Activated CD4-positive, CD25-positive, alpha-beta regulatory T cell treated with anti-CD3 and anti-CD28 coated beads, Interleukin-2, amount 50 U/mL, for 72 hours (primary cell): ENCODE measurements at regions not wholly inside any gene's neighbourhood (a gene's known extent, or its start where the extent isn't known, plus 50 kb on each side); places are given as distances from the start of the nearest gene placed in this dataset.
"Not testable (repeated sequence)": the region's sequence is repeated elsewhere in the genome, so short reads cannot be mapped to it uniquely, and the experiment has no call there.

Experiments used
- DNase-seq: peaks from one replicate; pipeline ENCODE4 v3.0.0; 2021

DNA sequence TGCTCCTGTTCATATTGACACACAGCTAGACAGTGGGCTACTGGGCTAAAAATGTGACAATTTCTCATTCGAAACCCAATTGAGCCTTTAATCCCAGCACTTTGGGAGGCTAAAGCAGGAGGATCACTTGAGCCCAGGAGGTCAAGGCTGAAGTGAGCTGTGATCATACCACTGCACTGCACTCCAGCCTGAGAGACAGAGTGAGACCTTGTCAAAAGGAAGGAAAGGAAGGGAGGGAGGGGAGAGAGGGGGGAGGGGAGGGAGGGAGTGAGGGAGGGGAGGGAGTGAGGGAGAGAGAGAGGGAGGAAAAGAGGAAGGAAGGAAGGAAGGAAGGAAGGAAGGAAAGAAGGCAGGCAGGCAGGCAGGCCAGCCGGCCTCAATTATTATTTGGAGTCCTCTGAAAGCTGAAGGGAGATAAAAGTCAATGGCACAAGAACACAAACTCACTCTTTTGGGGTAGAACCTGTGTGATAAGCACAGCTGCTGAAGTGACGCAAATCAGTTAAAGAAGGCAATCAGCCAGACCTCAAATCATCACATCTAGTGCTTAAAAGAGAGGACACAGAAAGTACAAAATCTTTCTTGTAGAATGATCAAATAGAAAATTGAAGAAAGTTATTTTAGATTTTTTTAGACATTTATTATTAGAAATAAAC is 98.1 kb downstream of the CCDC71L start:
- no peak for DNase-seq

DNA sequence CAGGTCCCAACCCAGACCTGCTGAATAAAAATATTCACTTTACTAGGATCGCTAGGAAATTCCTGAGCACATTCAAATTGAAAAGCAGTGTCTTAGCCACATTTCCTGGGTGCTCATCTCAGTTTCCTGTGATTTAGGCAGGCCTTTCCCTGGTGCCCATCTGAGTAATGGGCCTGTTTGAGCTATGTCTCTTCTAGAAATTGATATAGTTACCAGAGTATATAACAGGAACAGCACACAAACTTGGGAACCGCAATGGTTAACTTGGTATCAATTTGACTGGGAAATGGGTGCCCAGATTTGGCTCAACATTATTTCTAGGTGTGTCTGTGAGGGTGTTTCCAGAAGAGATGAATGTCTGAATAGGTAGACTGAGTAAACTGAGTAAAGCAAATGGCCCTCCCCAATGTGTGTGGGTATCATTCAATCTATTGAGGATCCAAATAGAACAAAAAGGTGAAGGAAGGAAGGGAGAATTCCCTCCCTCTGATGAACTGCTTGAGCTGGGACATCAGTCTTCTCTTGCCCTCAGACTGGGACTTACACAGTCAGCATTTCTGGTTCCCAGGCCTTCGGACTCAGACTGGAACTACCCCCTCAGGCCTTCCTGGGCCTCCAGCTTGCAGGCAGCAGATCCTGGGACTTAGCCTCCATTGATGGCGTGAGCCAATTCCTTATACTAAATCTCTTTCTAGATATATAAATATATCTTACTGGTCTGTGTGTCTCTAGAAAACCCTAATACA is 99.1 kb downstream of the CCDC71L start:
- no peak for DNase-seq

DNA sequence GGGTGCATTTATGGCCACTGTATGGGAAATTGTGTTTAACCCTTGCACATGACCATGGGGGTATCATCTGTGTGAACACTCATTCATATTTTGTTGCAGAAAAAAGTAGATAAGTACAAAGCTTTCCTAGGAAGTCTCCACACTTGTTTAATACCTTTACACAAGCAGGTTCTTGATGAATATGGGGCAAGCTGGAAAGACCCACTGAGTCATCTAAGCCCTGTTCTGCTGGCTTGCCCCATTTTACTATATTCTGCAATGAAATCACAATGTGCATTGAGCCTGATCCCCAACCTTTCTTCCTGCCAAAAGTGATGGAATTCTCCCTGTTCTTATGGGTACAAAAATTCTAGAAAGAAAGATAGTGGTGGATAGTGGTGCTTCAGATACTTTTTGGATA is 99.8 kb downstream of the CCDC71L start:
- DNase-seq: no peak

- no peak for DNase-seq
These were observed 100.5 kb downstream of the CCDC71L start for GRCh38 chr7:106560482-106560881.

- not testable (repeated sequence) for DNase-seq
These were observed 104.7 kb downstream of the CCDC71L start for GRCh38 chr7:106556244-106556643.

DNA sequence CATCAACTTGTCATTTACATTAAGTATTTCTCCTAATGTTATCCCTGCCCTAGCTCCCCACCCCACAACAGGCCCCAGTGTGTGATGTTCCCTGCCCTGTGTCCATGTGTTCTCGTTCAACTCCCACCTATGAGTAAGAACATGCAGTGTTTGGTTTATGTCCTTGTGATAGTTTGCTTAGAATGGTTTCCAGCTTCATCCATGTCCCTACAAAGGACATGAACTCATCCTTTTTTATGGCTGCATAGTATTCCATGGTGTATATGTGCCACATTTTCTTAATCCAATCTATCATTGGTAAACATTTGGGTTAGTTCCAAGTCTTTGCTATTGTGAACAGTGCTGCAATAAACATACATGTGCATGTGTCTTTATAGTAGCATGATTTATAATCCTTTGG is 106.3 kb downstream of the CCDC71L start:
- not testable (repeated sequence) for DNase-seq

DNA sequence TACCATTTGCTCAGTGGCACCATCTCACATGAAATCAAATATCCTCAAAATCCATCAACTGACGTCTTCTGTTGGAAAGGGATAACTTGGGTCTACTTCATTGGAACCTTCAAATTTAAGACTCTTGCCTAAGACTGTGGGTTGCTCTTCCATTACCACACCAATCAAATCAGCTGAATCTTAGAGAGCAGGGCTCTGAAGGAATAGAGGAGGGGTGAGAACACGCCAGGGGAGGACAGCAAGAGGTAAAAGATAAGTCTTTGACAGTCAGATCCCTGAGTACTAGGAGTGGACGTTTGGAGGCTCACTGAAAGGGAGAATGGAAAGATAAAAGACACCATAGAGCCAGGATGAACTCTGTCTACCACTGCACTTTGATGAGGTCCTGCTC is 107.5 kb downstream of the CCDC71L start:
- DNase-seq: no peak

DNA sequence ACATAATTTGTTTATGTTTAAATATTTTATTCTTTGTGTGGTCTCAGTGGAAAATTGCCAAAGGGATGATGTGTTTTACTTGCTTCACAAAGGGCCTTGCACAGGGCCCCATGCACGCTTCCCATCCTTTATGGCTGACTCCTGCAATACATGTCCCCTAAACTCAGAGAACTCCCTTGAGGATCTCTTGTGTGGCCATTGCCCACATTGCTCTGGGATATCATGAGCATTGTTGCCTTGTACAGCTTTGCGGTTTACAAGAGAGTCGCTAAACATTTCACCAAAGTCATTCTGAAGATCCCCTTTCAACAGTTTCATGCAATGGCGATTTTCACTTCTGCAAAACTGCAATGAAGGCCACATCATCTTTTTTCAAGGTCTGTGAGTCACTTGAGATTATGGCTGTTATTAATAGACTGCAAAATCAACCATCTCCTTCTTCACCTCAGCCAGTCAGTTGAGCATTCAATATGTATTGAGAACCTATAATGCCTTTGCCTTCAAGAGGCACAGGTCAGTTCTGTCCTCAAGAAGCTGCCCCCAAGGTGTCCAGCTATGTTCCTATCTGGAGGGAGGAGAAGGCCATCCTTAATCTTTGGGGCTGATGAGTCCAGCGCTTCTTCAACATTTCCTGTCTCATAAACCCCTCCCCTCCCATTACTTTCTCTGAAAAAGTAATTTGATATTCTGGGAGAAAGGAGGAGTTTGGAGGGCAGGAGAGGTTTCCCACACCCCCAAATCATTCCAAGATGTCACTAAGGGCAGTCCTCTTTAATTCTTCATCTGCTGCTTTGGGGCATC is 108.1 kb downstream of the CCDC71L start:
- no peak for DNase-seq

- DNase-seq: no peak
These were observed 109.0 kb downstream of the CCDC71L start for GRCh38 chr7:106551936-106552335.

DNA sequence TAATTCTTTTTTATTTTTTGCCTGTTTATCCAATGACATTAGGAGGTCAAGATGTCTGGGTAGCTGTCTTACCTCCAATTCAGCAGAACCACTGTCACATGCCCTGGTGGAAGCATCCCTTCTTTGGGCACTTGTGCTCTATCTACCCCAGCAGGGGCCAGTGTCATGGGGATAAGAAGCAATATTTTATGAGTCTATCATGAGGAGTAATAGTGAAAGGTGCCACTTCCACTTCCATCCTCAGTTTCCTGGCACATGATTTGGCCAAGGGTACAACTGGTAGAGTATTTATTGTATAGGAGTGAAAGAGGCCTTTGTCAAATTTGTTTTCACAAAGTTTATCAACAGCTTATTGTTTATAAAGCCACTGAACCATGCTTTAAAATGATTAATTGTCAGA is 112.5 kb downstream of the CCDC71L start:
- DNase-seq: no peak

- DNase-seq: no peak
These were observed 115.7 kb downstream of the CCDC71L start for GRCh38 chr7:106545275-106545674.

- DNase-seq: no peak
These were observed 117.7 kb downstream of the CCDC71L start for GRCh38 chr7:106543221-106543757.

DNA sequence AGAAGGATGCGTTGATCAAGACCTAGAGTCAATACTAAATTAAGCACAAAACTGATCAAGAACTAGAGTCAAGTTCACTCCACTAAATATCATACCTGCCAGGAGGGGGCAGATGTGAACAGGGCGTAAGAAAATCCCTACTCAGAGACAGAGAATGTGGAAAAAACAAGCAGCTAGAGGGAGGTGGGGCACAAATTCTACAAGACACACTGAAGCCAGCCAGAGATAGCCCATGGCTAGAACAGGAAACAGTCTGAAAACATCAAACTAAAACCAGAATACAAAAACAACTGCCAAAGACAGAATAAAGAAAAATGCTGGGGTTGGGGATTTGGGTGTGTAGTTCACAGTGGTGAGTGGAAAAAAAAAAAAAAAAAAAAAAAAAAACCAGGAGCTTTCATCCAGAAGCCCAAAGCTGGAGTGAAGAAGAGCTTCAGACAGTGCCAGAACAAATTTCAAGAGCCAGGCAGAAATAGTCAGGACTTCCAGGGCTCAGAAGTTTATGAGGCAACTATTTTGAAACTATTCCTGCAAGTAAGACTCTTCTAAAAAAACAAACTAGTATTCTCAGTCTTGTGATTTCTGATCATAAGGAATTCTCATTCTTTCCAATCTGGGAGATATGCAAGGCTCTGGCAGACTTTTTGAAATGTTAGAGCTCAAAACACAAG is 118.3 kb downstream of the CCDC71L start:
- no peak for DNase-seq

GRCh38 chr7:106538638-106539037 is 122.3 kb downstream of the CCDC71L start:
- no peak for DNase-seq

- no peak for DNase-seq
These were observed 123.8 kb downstream of the CCDC71L start for GRCh38 chr7:106537119-106537518.

DNA sequence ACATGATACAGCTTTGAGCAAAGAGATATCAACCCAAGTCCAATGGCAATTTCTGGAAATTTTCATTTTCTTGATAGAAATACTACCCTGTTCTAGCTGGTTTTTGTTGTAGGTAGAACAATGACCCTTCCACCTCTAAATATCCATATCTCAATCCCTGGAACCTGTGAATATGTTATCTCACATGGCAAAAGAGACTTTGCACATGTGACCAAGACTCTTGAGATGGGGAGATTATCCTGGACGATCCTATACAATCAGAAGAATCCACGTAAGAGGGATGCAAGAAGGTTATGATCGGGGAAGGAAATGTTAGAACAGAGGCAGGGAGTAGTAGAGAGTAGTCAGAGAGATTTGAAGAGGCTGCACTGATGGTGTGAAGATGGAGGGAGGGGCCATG is 124.9 kb downstream of the CCDC71L start:
- no peak for DNase-seq

DNA sequence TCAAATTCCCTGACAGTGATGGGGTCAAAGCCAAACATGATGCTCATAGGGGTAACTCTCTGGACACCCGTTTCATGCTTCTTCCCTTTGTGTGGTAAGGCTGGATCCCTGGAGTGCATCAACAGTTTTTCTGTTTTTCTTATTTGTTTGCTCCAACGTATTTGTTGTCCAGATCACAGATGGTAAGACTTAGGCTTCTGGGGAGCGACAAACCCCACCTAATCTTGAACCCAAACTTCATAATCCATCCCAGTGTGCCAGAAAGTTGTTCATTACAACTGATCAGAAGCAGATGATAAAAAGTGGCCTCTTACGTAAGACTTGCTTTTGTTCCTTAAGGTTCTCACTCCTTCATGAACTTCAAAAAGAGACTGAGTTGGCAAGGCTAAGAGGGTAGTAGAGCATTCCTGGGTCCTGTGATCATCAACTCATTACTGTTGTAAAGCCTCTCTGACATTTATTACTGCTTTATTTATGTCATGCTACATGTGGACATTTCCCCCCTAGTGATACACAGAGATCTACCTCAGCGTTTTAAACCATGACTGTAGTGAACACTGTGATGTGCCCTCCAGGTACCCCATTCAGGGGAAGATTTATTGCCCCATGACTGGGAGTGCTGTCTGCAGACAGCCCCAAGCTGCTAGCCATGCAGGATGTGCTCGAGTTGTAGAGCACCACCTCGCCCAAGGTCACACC is 125.6 kb downstream of the CCDC71L start:
- DNase-seq: no peak

DNA sequence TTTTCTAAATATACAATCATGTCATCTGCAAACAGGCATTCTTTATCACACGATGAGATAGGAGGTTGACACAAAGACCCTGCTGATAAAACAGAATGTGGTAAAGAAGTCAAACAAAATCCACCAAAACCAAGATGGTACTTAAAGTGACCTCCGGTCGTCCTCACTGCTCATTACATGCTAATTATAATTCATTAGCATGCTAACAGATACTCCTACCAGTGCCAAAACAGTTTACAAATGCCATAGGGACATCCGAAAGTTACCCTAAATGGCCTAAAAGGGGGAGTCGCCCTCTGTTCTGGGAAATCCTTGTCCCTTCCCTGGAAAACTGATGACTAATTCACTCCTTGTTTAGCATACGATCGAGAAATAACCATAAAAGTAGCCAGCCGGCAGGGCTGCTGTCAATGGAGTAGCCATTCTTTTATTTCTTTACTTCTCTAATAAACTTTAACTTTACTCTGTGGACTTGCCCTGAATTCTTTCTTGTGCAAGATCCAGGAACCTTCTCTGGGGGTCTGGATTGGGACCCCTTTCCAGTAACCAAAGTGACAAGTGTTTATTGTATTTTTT is 126.6 kb downstream of the CCDC71L start:
- no peak for DNase-seq

DNA sequence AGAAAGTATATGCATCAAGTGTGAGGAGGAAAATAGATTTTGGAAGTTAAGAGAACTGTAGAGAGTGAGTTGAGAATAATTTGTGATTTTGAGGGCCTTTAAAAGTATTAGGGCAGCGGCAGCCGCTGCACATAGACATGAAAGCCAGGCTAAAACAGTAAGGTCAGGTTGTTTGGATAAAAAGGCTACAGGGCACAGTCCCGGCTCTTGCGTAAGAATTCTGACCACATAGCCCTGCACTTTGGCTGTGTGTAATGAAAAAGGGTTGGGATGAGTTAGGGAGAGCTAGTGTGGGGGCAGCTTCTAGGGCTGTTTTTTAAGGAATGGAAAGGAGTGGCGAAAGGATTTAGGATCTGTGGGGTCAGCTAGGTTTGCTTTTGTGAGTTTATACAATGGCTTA is 130.8 kb downstream of the CCDC71L start:
- DNase-seq: not testable (repeated sequence)

GRCh38 chr7:106526617-106527016 is 134.3 kb downstream of the CCDC71L start:
- DNase-seq: not testable (repeated sequence)

DNA sequence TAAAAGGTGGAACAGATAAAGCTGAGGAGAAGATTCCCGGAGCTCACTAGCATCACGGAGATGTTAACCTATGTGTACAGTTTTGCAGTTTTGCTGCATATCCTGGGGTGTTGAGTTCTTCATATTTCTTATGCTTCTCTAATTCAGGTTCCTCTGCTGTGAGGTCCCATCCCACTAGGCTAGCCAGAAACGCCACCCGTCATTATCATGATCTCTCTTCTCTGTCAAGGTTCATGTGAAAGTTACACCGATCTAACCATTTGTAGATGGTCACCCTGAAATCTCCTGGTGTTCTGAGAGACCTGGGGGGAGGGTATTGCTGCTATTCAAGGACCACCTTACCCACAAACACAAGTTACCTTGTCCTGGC is 136.3 kb downstream of the CCDC71L start:
- DNase-seq: no peak

DNA sequence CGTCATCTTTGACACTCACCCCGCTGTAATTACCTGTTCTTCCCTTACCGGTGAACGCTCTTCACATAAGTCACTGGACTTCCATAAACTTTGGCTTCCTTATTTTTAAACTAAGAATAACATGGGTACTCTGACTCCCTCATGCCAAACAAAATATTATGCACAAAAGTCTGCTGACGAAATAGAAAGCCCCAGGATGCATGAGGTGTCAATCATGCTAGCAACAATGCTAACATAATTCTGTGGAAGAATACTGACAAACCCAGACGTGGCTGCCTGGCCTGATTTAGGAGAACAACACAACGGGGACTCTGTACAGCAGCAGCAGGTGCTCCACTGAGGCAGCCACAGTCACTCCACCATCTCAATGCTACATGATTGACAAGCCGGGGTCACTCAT is 137.5 kb downstream of the CCDC71L start:
- DNase-seq: no peak
